Keratinocyte (primary cell): ENCODE measurements at regions not wholly inside any gene's neighbourhood (a gene's known extent, or its start where the extent isn't known, plus 50 kb on each side); places are given as distances from the start of the nearest gene placed in this dataset.

ENCODE experiments used
- DNase-seq: peaks from one replicate; pipeline ENCODE4 v3.0.0-alpha.2; 2011; ENCODE audit warnings: low read depth, missing footprints, low spot score
- FAIRE-seq: peaks from 2 replicates; lab custom pipeline; 2011; peaks lifted over from hg19 to GRCh38; lab: Jason Lieb, UNC
- H2AFZ ChIP-seq: 2 replicates; pipeline ENCODE4 v1.6.0; 2012; ENCODE audit warnings: low read length, control low read depth, inconsistent platforms; ENCODE audit not compliant: control insufficient read depth
- H3K27ac ChIP-seq: 2 replicates; pipeline ENCODE4 v1.5.1; 2011; ENCODE audit warnings: low read length; ENCODE audit not compliant: control insufficient read depth, insufficient read depth
- H3K27me3 ChIP-seq: 3 replicates; pipeline ENCODE4 v1.6.0; 2011; ENCODE audit warnings: low read length; ENCODE audit not compliant: control insufficient read depth, insufficient read depth; ENCODE audit errors: extremely low read depth
- H3K36me3 ChIP-seq, 2 experiments: 2 replicates in 1 of 2; 3 replicates in 1 of 2; pipeline ENCODE4 v1.5.1; 2011; ENCODE audit warnings: low read length in 2 of 2, mild to moderate bottlenecking in 1 of 2; ENCODE audit not compliant: control insufficient read depth in 2 of 2, insufficient read depth in 2 of 2; ENCODE audit errors: extremely low read depth in 1 of 2
- H3K4me1 ChIP-seq: 3 replicates; pipeline ENCODE4 v1.5.1; 2011; ENCODE audit warnings: low read length; ENCODE audit not compliant: control insufficient read depth, insufficient read depth; ENCODE audit errors: extremely low read depth
- H3K4me2 ChIP-seq: 3 replicates; pipeline ENCODE4 v1.6.0; 2011; ENCODE audit warnings: low read depth, low read length; ENCODE audit not compliant: control insufficient read depth, insufficient read depth; ENCODE audit errors: extremely low read depth
- H3K4me3 ChIP-seq, 3 experiments: fragments of 200-600 bp in 1 of 3; sonication (generic) in 1 of 3; 2 replicates in 2 of 3; 3 replicates in 1 of 3; pipeline ENCODE4 v1.5.1; 2011 to 2016; ENCODE audit warnings: low read length in 3 of 3, mild to moderate bottlenecking in 3 of 3, control low read depth in 2 of 3, inconsistent platforms in 1 of 3, low read depth in 1 of 3, mixed read lengths in 1 of 3, mixed run types in 1 of 3, moderate library complexity in 1 of 3; ENCODE audit not compliant: control insufficient read depth in 2 of 3, insufficient read depth in 2 of 3; ENCODE audit errors: extremely low read depth in 1 of 3
- H3K79me2 ChIP-seq: 2 replicates; pipeline ENCODE4 v1.6.0; 2012; ENCODE audit warnings: low read length; ENCODE audit not compliant: control insufficient read depth, insufficient read depth
- H3K9ac ChIP-seq: 3 replicates; pipeline ENCODE4 v1.6.0; 2011; ENCODE audit warnings: low read length; ENCODE audit not compliant: control insufficient read depth, insufficient read depth; ENCODE audit errors: extremely low read depth
- H3K9me1 ChIP-seq: 3 replicates; pipeline ENCODE4 v1.6.0; 2011; ENCODE audit warnings: low read length; ENCODE audit not compliant: control insufficient read depth, insufficient read depth; ENCODE audit errors: extremely low read depth
- H3K9me3 ChIP-seq: 2 replicates; pipeline ENCODE4 v1.5.1; 2012; ENCODE audit warnings: low read depth, low read length; ENCODE audit not compliant: control insufficient read depth
- H4K20me1 ChIP-seq: 3 replicates; pipeline ENCODE4 v1.6.0; 2011; ENCODE audit warnings: low read length; ENCODE audit not compliant: control insufficient read depth, insufficient read depth; ENCODE audit errors: extremely low read depth
- EZH2 ChIP-seq: IDR thresholded peaks from one replicate; pipeline ENCODE4 v1.6.1; 2012; ENCODE audit warnings: inconsistent platforms, mild to moderate bottlenecking, low read length, moderate library complexity
- dilution Hi-C: fragments of 300-500 bp; cut with MboI; formaldehyde crosslinking; loops from one replicate; pipeline ENCODE4 v1.7.0; 2020; ENCODE audit warnings: low sequenced_read_pairs; ENCODE audit not compliant: extremely low pct_ligation_motif_present
- TF ChIP-seq, protein P1 (sequence below), 3 experiments: IDR thresholded peaks in 1 of 3; conservative IDR thresholded peaks in 1 of 3; optimal IDR thresholded peaks in 1 of 3; 2 replicates in 2 of 3; 3 replicates in 1 of 3; pipeline versions ENCODE3 to v1.5.1; 2011; ENCODE audit warnings: low read length in 3 of 3, mild to moderate bottlenecking in 3 of 3, moderate library complexity in 2 of 3, control low read depth in 1 of 3, inconsistent platforms in 1 of 3; ENCODE audit not compliant: insufficient read depth in 2 of 3; ENCODE audit errors: extremely low read depth in 1 of 3

DNA sequence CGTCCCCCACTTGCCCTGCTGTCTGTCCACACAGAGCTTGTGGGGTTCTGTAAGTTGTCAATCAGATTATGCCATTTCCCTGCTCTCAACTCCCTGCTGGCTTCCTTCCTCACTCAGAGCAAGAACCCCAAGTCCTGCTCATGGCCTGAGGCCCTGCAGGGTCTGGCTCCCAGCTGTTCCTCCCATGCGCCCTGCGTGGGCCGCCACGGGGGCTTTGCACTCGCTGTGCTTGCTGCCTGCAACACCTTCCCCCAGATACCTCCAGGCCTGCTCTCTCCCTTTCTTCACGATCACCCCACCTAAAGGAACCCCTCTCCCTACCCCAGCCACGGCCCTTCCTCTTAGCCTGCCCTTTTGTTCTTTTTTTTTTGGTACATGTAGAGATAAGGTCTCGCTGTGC lies 234.6 kb downstream of the AACS start:
- H3K9ac ChIP-seq = no peak overlapping the region
- H4K20me1 ChIP-seq = no peaks in the 10 kb centered on the region

DNA sequence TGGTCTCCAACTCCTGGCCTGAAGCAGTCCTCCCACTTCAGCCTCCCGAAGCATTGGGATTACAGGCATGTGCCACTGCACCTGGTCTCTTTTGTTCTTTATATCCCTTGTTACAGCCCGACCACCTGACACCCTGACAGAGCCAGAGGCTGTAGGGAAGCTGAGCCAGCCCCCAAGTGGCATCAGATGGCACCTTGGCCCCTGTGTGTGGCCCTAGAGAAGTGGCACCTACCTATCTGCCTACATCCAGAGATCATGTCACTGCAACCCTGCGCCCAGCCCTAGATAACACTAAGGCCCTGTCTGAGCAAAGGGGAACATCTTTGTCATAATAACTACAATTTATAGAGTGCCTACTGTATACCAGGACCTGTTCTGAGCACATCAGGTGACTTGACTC lies 235.0 kb downstream of the AACS start:
- H4K20me1 ChIP-seq = no peaks in the 10 kb centered on the region
- H3K27ac ChIP-seq = no peak overlapping the region
- DNase-seq (no peak), FAIRE-seq (no peak)
- H2AFZ ChIP-seq = no peak overlapping the region
- no peaks in the 10 kb centered on the region for H3K9me1 ChIP-seq
- dilution Hi-C loops = no loop called here
- no peak overlapping the region for H3K4me3 ChIP-seq
- H3K36me3 ChIP-seq = no peaks in the 10 kb centered on the region
- no peaks in the 10 kb centered on the region for H3K79me2 ChIP-seq
- H3K9ac ChIP-seq = no peak overlapping the region
- H3K4me1 ChIP-seq = no peaks in the 10 kb centered on the region
- H3K27me3 ChIP-seq = no peaks in the 10 kb centered on the region
- TF ChIP-seq, protein P1, sequence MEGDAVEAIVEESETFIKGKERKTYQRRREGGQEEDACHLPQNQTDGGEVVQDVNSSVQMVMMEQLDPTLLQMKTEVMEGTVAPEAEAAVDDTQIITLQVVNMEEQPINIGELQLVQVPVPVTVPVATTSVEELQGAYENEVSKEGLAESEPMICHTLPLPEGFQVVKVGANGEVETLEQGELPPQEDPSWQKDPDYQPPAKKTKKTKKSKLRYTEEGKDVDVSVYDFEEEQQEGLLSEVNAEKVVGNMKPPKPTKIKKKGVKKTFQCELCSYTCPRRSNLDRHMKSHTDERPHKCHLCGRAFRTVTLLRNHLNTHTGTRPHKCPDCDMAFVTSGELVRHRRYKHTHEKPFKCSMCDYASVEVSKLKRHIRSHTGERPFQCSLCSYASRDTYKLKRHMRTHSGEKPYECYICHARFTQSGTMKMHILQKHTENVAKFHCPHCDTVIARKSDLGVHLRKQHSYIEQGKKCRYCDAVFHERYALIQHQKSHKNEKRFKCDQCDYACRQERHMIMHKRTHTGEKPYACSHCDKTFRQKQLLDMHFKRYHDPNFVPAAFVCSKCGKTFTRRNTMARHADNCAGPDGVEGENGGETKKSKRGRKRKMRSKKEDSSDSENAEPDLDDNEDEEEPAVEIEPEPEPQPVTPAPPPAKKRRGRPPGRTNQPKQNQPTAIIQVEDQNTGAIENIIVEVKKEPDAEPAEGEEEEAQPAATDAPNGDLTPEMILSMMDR (optimal IDR thresholded peaks at IDR 0.05 in 1 of 3, IDR thresholded peaks at IDR 0.05 in 1 of 3, conservative IDR thresholded peaks at IDR 0.05 in 1 of 3; ENCODE audit: extremely low read depth in 1 of 3, insufficient read depth in 2 of 3, low read length in 3 of 3) = no peak
- no peak for TF ChIP-seq EZH2
- no peak overlapping the region for H3K4me2 ChIP-seq
- peaks cover 5% of the 10 kb centered on the region for H3K9me3 ChIP-seq

More for the DNA sequence above, 234.6 kb downstream of the AACS start:
- Histone ChIP-seq H3K9me3 (peaks cover 5% of the 10 kb centered on the region), H3K79me2 (no peaks in the 10 kb centered on the region), H3K27me3 (no peaks in the 10 kb centered on the region), H3K27ac (no peak overlapping the region), H2AFZ (no peak overlapping the region), H3K4me2 (no peak overlapping the region), H3K4me1 (no peaks in the 10 kb centered on the region), H3K36me3 (no peaks in the 10 kb centered on the region), H3K4me3 (no peak overlapping the region), H3K9me1 (no peaks in the 10 kb centered on the region)
- no peak for FAIRE-seq
- no peak for DNase-seq
- no peak for TF ChIP-seq EZH2
- TF ChIP-seq, protein P1 (optimal IDR thresholded peaks at IDR 0.05 in 1 of 3, IDR thresholded peaks at IDR 0.05 in 1 of 3, conservative IDR thresholded peaks at IDR 0.05 in 1 of 3; ENCODE audit: extremely low read depth in 1 of 3, insufficient read depth in 2 of 3, low read length in 3 of 3) = no peak
- dilution Hi-C loops = no loop called here
